Mucosa of descending colon (tissue), 3 donors: ENCODE measurements at regions not wholly inside any gene's neighbourhood (a gene's known extent, or its start where the extent isn't known, plus 50 kb on each side); places are given as distances from the start of the nearest gene placed in this dataset.
A peak's percentile ranks its signal among the peaks of the same experiment; 100 is the strongest.

Experiments
- ATAC-seq: fragments of 200-7000 bp; cut with Tn5 transposase; one replicate; pipeline ENCODE4 v1.9.1; 2020; ENCODE audit warnings: mild to moderate bottlenecking, moderate library complexity
- DNase-seq, 3 donors: peaks; one replicate each; pipeline ENCODE4 v3.0.0-alpha.2; 2020
- H3K36me3 ChIP-seq: fragments of 200-600 bp; one replicate; pipeline ENCODE4 v1.8.0; 2021; ENCODE audit warnings: low read depth, mild to moderate bottlenecking
- H3K4me1 ChIP-seq: fragments of 200-600 bp; one replicate; pipeline ENCODE4 v1.8.0; 2021; ENCODE audit warnings: low read depth, mild to moderate bottlenecking
- H3K4me3 ChIP-seq: fragments of 200-600 bp; one replicate; pipeline ENCODE4 v1.8.0; 2021; ENCODE audit warnings: mild to moderate bottlenecking
- H3K9me3 ChIP-seq: fragments of 200-600 bp; one replicate; pipeline ENCODE4 v1.8.0; 2021; ENCODE audit warnings: mild to moderate bottlenecking
- intact Hi-C, 2 donors: fragments of 100-400 bp; cut with DNase I in 1 of 2; cut with micrococcal nuclease in 1 of 2; formaldehyde crosslinking; loops; one replicate each; pipeline versions ENCODE4 v1.11.0 to v1.11.1; 2022; cut with DNase I, micrococcal nuclease
- TF ChIP-seq, protein P1 (sequence below): fragments of 200-600 bp; IDR thresholded peaks from one replicate; pipeline ENCODE4 v1.8.0; 2022; ENCODE audit warnings: antibody characterized with exemption, mild to moderate bottlenecking
- donor health status: DM: no; HTN: no; CAD: no; lungs with moderate emphysema.
- donor health status: DM: no; HTN: no; CAD: no.
- donor health status: DM: no; HTN: yes; CAD: no.

DNA sequence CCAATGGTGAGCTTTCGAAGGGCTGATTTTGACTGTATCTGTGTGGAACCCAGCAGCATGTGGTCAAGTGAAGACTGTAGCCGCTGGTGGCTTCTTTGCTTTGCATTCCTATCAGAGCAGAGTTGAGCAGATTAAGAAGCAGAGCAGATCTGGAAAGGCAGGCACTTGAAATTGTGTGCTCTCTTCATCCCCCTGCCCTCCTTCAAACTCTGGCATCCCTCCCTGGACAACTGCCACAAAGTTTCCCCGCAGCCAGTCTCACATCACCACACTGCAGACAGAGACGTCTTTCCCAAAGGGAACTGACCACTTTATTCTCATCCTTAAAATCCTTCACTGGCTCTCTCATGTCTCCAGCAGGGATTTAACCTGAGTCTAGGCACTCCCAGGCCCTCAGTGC, 237.1 kb upstream of the DYNLRB2 start:
- intact Hi-C loops: no loop called here

DNA sequence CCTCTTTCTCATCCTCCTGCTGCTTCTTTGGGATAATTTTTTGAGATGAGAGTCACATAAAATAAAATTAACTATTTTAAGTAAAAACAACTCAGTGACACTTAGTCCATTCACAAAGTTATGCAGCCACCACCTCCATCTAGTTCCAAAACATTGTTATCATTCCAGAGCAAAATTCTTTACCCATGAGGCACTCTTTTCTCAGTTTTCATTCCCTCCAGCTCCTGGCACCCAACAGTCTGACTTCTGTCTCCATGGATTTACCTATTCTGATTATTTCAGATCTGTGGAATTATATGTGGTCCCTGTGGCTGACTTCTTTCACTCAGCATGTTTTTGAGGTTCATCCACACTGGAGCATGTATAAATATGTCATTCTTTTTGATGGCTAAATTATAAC, 239.9 kb upstream of the DYNLRB2 start:
- no peak for ATAC-seq

More for the DNA sequence above, 237.1 kb upstream of the DYNLRB2 start:
- no peaks in the 10 kb centered on the region for H3K9me3 ChIP-seq
- no peak for DNase-seq
- no peaks in the 10 kb centered on the region for H3K4me1 ChIP-seq
- no peaks in the 10 kb centered on the region for H3K36me3 ChIP-seq
- H3K4me3 ChIP-seq: no peak overlapping the region
- ATAC-seq: no peak
- TF ChIP-seq, protein P1, sequence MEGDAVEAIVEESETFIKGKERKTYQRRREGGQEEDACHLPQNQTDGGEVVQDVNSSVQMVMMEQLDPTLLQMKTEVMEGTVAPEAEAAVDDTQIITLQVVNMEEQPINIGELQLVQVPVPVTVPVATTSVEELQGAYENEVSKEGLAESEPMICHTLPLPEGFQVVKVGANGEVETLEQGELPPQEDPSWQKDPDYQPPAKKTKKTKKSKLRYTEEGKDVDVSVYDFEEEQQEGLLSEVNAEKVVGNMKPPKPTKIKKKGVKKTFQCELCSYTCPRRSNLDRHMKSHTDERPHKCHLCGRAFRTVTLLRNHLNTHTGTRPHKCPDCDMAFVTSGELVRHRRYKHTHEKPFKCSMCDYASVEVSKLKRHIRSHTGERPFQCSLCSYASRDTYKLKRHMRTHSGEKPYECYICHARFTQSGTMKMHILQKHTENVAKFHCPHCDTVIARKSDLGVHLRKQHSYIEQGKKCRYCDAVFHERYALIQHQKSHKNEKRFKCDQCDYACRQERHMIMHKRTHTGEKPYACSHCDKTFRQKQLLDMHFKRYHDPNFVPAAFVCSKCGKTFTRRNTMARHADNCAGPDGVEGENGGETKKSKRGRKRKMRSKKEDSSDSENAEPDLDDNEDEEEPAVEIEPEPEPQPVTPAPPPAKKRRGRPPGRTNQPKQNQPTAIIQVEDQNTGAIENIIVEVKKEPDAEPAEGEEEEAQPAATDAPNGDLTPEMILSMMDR: no peak

DNA sequence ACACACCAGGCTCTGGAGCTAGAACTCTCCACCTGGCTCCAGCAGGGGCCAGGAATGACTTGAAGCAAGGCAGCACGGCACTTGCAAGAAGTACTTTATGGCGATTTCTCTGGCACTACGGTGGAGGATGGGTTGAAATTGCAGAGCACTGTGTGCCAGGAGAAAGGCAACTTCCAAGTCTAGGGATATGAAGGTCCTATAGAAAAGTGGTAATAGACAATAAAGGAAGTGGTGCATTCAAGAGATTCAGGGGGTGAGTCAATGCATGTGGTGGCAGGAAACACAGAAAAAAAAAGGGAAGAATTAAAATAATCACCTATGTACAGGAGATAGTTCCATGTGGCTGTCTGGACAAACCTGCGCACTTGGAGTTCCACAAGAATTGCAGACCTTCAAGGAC, 240.3 kb upstream of the DYNLRB2 start:
- TF ChIP-seq, protein P1: no peak
- Histone ChIP-seq H3K4me1 (no peaks in the 10 kb centered on the region), H3K4me3 (no peak overlapping the region), H3K36me3 (no peaks in the 10 kb centered on the region), H3K9me3 (no peaks in the 10 kb centered on the region)
- ATAC-seq: no peak
- intact Hi-C loops: no loop called here
- no peak for DNase-seq

More for the DNA sequence above, 239.9 kb upstream of the DYNLRB2 start:
- H3K36me3 ChIP-seq: no peaks in the 10 kb centered on the region
- no peak overlapping the region for H3K4me3 ChIP-seq
- H3K9me3 ChIP-seq: no peaks in the 10 kb centered on the region
- intact Hi-C loops: no loop called here
- no peaks in the 10 kb centered on the region for H3K4me1 ChIP-seq
- no peak for DNase-seq
- TF ChIP-seq, protein P1: no peak

DNA sequence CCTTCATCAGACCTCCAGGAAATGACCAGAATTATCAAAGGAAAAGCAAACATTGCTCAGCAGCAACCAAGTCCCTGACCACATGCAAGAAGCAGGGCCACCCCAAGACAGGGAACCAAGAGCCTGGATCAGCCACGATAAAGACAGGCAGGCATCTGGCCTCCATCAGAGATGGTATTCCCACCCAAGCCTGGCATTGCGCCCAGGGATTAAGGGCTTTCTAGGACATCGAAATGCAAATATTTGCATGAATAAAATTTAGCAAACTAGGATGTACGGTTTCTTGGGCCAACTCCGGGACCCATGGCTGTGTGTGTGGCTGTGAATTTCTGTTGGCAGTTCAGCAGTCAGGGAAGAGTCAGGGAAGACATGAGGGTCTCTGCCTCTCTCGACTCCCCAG, 241.4 kb upstream of the DYNLRB2 start:
- TF ChIP-seq, protein P1: no peak
- DNase-seq (peak in 2 of 3 donors; percentile 16 to 31), ATAC-seq (no peak)
- no peak overlapping the region for H3K4me3 ChIP-seq
- H3K4me1 ChIP-seq: no peaks in the 10 kb centered on the region
- no peaks in the 10 kb centered on the region for H3K9me3 ChIP-seq
- intact Hi-C loops: no loop called here
- H3K36me3 ChIP-seq: no peaks in the 10 kb centered on the region

DNA sequence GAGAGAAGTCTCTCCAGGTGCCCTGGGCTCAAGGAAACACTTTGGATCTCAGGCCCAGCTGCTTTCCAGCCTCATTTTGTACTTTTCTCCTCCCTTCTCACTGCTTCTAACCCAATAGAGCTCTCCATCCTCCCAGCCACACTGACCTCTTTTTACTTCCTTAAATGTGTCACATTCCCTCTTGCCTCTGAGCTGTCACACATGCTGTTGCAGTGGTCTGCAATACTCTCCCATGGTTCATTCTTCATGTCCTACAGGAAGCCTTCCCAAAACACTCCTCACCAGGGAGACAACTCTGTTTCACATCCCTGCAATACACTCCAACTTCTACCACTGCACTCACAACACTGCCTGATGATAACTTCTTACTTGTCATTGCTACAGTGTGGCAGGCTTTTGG, 242.1 kb upstream of the DYNLRB2 start:
- no peaks in the 10 kb centered on the region for H3K4me1 ChIP-seq
- no peaks in the 10 kb centered on the region for H3K36me3 ChIP-seq
- no peaks in the 10 kb centered on the region for H3K9me3 ChIP-seq
- DNase-seq: no peak
- TF ChIP-seq, protein P1: no peak
- intact Hi-C loops: no loop called here
- no peak for ATAC-seq
- H3K4me3 ChIP-seq: no peak overlapping the region

DNA sequence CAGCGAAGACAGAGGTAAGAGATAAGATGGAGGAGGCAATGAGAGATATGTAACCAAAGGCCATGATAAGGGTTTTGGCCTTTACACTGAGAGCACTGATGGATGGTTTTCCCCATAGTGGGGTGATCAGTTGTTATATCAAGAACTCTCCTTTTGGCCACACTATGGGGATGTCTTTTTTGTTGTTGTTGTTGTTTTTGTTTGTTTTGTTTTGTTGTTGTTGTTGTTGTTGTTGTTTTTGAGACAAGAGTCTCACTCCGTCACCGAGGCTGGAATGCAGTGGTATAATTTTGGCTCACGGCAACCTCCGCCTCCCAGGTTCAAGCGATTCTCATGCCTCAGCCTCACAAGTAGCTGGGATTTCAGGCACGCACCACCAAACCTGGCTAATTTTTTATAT, 244.8 kb upstream of the DYNLRB2 start:
- Histone ChIP-seq H3K36me3 (no peaks in the 10 kb centered on the region), H3K9me3 (no peaks in the 10 kb centered on the region), H3K4me1 (no peaks in the 10 kb centered on the region), H3K4me3 (no peak overlapping the region)
- no peak for ATAC-seq
- DNase-seq: no peak
- intact Hi-C loops: no loop called here
- TF ChIP-seq, protein P1: no peak
